Panc1 (cell line): ENCODE measurements at regions not wholly inside any gene's neighbourhood (a gene's known extent, or its start where the extent isn't known, plus 50 kb on each side); places are given as distances from the start of the nearest gene placed in this dataset.

Experiments used
- ATAC-seq: fragments of 200-7000 bp; cut with Tn5 transposase; 2 replicates; pipeline ENCODE4 v1.9.1; 2020; ENCODE audit warnings: mild to moderate bottlenecking, moderate library complexity
- BruUV-seq: library from RNA; stranded (reverse); fragments of 400-500 nt; replicated peaks from 2 replicates; lab custom pipeline; 2021; lab: Mats Ljungman, UMichigan
- CTCF ChIA-PET: fragments of 300-600 bp; sonication (Branson Sonifier 250); formaldehyde crosslinking; loops from one replicate; lab custom pipeline; 2022; ENCODE audit warnings: antibody characterized with exemption; lab: Charles Lee
- POLR2A ChIA-PET: fragments of 300-600 bp; sonication (Branson Sonifier 250); formaldehyde crosslinking; loops from one replicate; lab custom pipeline; 2022; ENCODE audit warnings: antibody characterized with exemption; lab: Charles Lee
- DNase-seq: peaks from one replicate; pipeline ENCODE4 v3.0.0-alpha.2; 2010; ENCODE audit warnings: low read depth, low spot score
- H3K27ac ChIP-seq: 2 replicates; pipeline ENCODE4 v1.5.1; 2011; ENCODE audit warnings: mild to moderate bottlenecking, low read length, inconsistent platforms
- H3K27me3 ChIP-seq: fragments of 200-500 bp; sonication (Bioruptor generic); 2 replicates; pipeline ENCODE4 v1.6.0; 2014; ENCODE audit warnings: low read length, inconsistent platforms; ENCODE audit not compliant: control insufficient read depth, insufficient read depth
- H3K36me3 ChIP-seq: fragments of 200-500 bp; sonication (Bioruptor generic); 2 replicates; pipeline ENCODE4 v1.5.1; 2014; ENCODE audit warnings: inconsistent platforms, mild to moderate bottlenecking, low read length, moderate library complexity; ENCODE audit not compliant: control insufficient read depth, insufficient read depth
- H3K4me1 ChIP-seq: 2 replicates; pipeline ENCODE4 v1.5.1; 2011; ENCODE audit warnings: inconsistent platforms, mild to moderate bottlenecking, low read length, moderate library complexity; ENCODE audit not compliant: control insufficient read depth, insufficient read depth
- H3K4me3 ChIP-seq, 2 experiments: 2 replicates each; pipeline ENCODE4 v1.5.1; 2011 to 2012; ENCODE audit warnings: low read depth in 2 of 2, low read length in 2 of 2, mild to moderate bottlenecking in 2 of 2, inconsistent platforms in 1 of 2, moderate library complexity in 1 of 2
- H3K9me3 ChIP-seq: fragments of 200-500 bp; sonication (Bioruptor generic); 2 replicates; pipeline ENCODE4 v1.5.1; 2014; ENCODE audit warnings: low read depth, mild to moderate bottlenecking, inconsistent platforms, low read length, moderate library complexity; ENCODE audit not compliant: control insufficient read depth, insufficient read depth
- POLR2AphosphoS5 ChIP-seq: IDR thresholded peaks from 2 replicates; pipeline ENCODE4 v1.6.1; 2012; ENCODE audit warnings: mild to moderate bottlenecking, low read depth, low read length, moderate library complexity
- REST ChIP-seq, 2 experiments: IDR thresholded peaks; 2 replicates each; pipeline ENCODE4 v1.6.1; 2011 to 2012; ENCODE audit warnings: low read depth in 2 of 2, control low read depth in 1 of 2, low read length in 1 of 2, mild to moderate bottlenecking in 1 of 2, moderate library complexity in 1 of 2; ENCODE audit not compliant: insufficient read depth in 1 of 2
- SIN3A ChIP-seq: IDR thresholded peaks from 2 replicates; pipeline ENCODE4 v1.6.1; 2012; ENCODE audit warnings: low read depth, mild to moderate bottlenecking, low read length, moderate library complexity, borderline replicate concordance; ENCODE audit not compliant: insufficient read depth
- TCF7L2 ChIP-seq: IDR thresholded peaks from 2 replicates; pipeline ENCODE4 v1.6.1; 2011; ENCODE audit warnings: mild to moderate bottlenecking, low read depth, low read length, inconsistent platforms
- in situ Hi-C: cut with HindIII; loops from 2 replicates; pipeline ENCODE4 v1.10.0; 2016; ENCODE audit warnings: low sequenced_read_pairs, low pct_unique_long_range_greater_than_20kb
- intact Hi-C: fragments of 100-400 bp; cut with micrococcal nuclease; formaldehyde crosslinking; loops from one replicate; pipeline ENCODE4 v1.10.0; 2022; ENCODE audit not compliant: unreplicated experiment
- TF ChIP-seq, protein P1 (sequence below): fragments of 450-650 bp; IDR thresholded peaks from 2 replicates; pipeline ENCODE4 v1.5.1; 2017; ENCODE audit warnings: mild to moderate bottlenecking

GRCh38 chr6:153618371-153619322 lies 420.4 kb upstream of the OPRM1 start:
- H3K9me3 ChIP-seq: no peaks in the 10 kb centered on the region
- no peak for TF ChIP-seq POLR2AphosphoS5
- TF ChIP-seq TCF7L2: no peak
- no peak for TF ChIP-seq REST (IDR thresholded peaks at IDR 0.05; ENCODE audit: insufficient read depth in 1 of 2, low read depth in 2 of 2, low read length in 1 of 2)
- no peak for TF ChIP-seq SIN3A
- TF ChIP-seq, protein P1, sequence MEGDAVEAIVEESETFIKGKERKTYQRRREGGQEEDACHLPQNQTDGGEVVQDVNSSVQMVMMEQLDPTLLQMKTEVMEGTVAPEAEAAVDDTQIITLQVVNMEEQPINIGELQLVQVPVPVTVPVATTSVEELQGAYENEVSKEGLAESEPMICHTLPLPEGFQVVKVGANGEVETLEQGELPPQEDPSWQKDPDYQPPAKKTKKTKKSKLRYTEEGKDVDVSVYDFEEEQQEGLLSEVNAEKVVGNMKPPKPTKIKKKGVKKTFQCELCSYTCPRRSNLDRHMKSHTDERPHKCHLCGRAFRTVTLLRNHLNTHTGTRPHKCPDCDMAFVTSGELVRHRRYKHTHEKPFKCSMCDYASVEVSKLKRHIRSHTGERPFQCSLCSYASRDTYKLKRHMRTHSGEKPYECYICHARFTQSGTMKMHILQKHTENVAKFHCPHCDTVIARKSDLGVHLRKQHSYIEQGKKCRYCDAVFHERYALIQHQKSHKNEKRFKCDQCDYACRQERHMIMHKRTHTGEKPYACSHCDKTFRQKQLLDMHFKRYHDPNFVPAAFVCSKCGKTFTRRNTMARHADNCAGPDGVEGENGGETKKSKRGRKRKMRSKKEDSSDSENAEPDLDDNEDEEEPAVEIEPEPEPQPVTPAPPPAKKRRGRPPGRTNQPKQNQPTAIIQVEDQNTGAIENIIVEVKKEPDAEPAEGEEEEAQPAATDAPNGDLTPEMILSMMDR: no peak
- ChIA-PET POLR2A (no interaction called here), CTCF (no interaction called here)
- DNase-seq (no peak), ATAC-seq (no peak)
- in situ Hi-C loops: no loop called here
- no peak overlapping the region for H3K4me3 ChIP-seq
- intact Hi-C loops: no loop called here
- H3K27me3 ChIP-seq: no peaks in the 10 kb centered on the region
- no peak overlapping the region for H3K27ac ChIP-seq
- H3K36me3 ChIP-seq: no peaks in the 10 kb centered on the region
- no peaks in the 10 kb centered on the region for H3K4me1 ChIP-seq
- no TSS peak for BruUV-seq

- BruUV-seq: no TSS peak
- Histone ChIP-seq H3K27ac (no peak overlapping the region), H3K4me1 (no peaks in the 10 kb centered on the region), H3K36me3 (no peaks in the 10 kb centered on the region), H3K9me3 (no peaks in the 10 kb centered on the region), H3K4me3 (no peak overlapping the region), H3K27me3 (no peaks in the 10 kb centered on the region)
- ChIA-PET POLR2A (no interaction called here), CTCF (no interaction called here)
- TF ChIP-seq, protein P1: no peak
- TF ChIP-seq REST (IDR thresholded peaks at IDR 0.05; ENCODE audit: insufficient read depth in 1 of 2, low read depth in 2 of 2, low read length in 1 of 2) (no peak), SIN3A (no peak), POLR2AphosphoS5 (no peak), TCF7L2 (no peak)
- ATAC-seq (no peak), DNase-seq (no peak)
- in situ Hi-C loops: no loop called here
- intact Hi-C loops: no loop called here
Observed at GRCh38 chr6:153616506-153616905, 422.5 kb upstream of the OPRM1 start.
